ENCODE measurements at regions not wholly inside any gene's neighbourhood (a gene's known extent, or its start where the extent isn't known, plus 50 kb on each side); places are given as distances from the start of the nearest gene placed in this dataset.

DNA sequence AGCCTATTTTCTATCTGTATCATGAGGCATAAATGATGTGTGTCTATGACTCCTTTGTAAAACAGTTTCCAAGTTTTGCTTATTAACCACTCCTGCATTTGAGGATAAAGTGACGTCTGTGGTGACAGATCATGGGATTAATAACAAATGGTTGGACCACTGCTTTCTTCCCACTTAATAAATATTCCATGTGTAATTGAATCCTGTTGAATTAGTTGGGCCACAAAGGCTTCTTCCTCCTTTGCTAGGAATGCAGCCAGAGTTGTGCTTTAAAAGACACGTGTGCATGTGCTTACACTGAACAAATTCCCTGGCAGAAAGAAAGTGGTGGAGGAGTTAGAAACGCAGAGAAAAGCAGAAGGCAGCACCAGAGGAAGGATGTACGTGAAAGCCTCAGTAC, 150.2 kb downstream of the ACTBL2 start:
- no peak for DNase-seq

GRCh38 chr5:57327561-57328367, 153.9 kb downstream of the GPBP1 start:
- DNase-seq, result no peak

- no peak for DNase-seq
Observed at GRCh38 chr5:57325678-57326397, 152.0 kb downstream of the GPBP1 start.

GRCh38 chr5:57324861-57325260, 151.0 kb downstream of the GPBP1 start:
- no peak for DNase-seq

DNA sequence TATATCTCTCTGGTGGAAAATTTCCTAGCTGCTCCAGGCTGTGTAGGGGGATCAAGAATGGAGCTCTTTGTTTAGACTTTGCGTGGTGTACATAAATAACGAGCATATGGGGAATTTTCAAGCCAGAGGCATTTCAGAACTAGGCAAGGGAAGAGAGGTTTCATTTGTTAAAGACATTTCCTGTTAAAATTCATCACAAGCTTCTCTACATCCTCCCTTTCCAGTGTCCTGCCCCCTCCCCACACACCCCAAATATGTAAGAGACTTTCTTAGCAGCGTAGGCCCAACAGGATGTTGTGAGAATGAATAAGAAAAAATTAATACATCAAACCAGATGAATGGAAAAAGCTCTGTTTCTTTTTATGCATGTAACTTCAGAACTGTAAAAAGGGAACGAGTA, 150.3 kb downstream of the GPBP1 start:
- DNase-seq, result no peak

DNA sequence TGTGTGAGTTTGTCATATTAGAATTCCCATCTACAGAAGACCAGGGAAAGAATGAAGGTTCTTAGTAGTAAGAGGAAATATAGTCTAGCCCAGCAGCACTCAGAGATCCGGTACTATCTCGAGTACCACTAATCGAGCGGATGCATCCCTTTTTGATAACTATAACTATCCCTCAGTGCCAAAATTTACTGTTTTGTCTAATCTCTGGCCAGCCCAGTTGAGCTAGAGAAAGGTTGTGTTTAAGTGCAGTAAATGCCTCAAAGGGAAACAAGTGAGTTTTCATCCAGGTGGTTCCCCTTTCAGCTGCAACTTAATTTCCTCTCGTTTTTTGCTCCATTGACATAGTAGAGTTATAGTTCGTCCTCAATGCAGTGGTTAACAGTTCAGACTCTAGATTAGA, 146.7 kb downstream of the GPBP1 start:
- no peak for DNase-seq

GRCh38 chr5:57319628-57320027, 145.8 kb downstream of the GPBP1 start:
- no peak for DNase-seq

- no peak for DNase-seq
Observed at GRCh38 chr5:57318251-57318650, 144.4 kb downstream of the GPBP1 start.

DNA sequence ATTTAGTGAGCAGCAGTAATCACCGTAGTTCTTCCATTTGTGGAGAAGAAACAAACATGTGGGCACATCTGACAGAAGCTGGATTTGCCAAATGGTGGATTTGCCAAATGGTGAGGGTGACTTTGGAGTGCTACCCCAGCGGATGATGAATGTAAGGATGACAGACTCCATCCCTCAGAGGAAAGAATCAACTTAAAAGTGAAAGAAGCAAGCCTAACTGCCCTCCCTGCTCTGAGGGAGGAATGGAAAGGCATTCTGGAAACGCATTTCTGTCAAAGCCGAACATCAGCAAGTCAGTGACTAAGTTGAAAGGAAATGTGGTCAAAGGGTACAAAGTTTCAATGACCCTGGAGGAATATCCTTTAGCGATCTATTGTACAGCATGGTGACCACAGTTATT, 143.5 kb downstream of the GPBP1 start:
- DNase-seq, result no peak

DNA sequence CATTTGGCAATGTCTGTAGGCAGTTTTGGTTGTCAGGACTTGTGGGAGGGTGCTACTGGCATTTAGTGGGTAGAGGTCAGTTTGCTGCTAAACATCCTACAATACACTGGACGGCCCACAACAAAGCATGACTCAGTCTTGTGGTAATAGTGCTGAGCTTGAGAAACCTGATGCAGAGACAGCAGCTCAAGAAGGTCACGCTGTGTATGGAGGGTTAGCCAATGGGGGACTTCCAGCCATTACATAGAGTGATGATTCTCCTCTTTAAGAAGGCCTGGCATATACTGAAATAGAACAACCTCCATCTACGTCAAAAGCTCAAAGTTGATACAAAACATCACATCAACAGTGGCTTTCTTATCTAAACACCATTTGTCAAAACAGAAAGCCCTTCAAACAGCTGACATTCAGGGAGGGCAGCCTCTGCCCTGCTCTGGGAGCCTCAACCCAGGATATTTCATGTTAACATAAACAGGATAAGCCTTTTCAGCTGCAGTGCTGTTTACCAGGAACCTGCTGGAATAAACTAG, 143.0 kb downstream of the GPBP1 start:
- DNase-seq, result no peak

GRCh38 chr5:57315941-57316340, 142.1 kb downstream of the GPBP1 start:
- DNase-seq, result no peak
